HFFc6 (cell line): ENCODE measurements at regions not wholly inside any gene's neighbourhood (a gene's known extent, or its start where the extent isn't known, plus 50 kb on each side); places are given as distances from the start of the nearest gene placed in this dataset.

Experiments
- DNase-seq: peaks from one replicate; pipeline ENCODE4 v3.0.0-alpha.2; 2018
- H3K27ac Mint-ChIP-seq: 2 replicates; pipeline ENCODE4 v1.8.0; 2020; ENCODE audit warnings: mild to moderate bottlenecking, mixed read lengths
- H3K27me3 Mint-ChIP-seq: 2 replicates; pipeline ENCODE4 v1.8.0; 2021; ENCODE audit warnings: mild to moderate bottlenecking, moderate library complexity, mixed read lengths; ENCODE audit not compliant: insufficient read depth
- H3K36me3 Mint-ChIP-seq: 2 replicates; pipeline ENCODE4 v1.8.0; 2021; ENCODE audit warnings: low read depth, mixed read lengths
- H3K4me1 Mint-ChIP-seq: 2 replicates; pipeline ENCODE4 v1.8.0; 2020; ENCODE audit warnings: low read depth, mixed read lengths
- H3K4me3 Mint-ChIP-seq: 2 replicates; pipeline ENCODE4 v1.8.0; 2020; ENCODE audit warnings: mild to moderate bottlenecking, moderate library complexity, mixed read lengths
- H3K9me3 Mint-ChIP-seq: 2 replicates; pipeline ENCODE4 v1.8.0; 2020; ENCODE audit warnings: mild to moderate bottlenecking, mixed read lengths
- TF ChIP-seq, protein P1 (sequence below): fragments of 200-600 bp; sonication (generic); IDR thresholded peaks from 2 replicates; pipeline ENCODE4 v1.5.0; 2021; ENCODE audit warnings: antibody characterized with exemption, mild to moderate bottlenecking

DNA sequence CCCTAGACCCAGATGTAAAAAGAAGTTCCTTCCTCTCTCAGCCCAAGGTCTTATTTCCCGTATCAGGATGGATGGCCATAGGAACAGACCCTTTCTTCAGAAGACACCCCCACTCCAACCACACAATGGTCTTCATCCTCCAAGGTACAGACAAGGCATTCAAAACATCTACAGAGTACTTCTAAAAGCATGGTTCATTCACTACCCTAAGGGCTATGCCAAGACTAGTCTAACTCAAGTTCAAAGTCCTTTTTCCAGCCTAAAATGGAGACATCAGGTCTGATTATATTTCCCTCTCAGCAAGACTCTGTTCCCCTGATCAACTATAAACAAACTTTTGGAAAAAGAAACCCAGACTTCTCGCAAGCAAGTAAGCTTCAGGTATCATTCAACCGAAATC, 388.9 kb downstream of the NPIPA8 start:
- peaks cover 9% of the 10 kb centered on the region for H3K27me3 Mint-ChIP-seq
- DNase-seq = no peak
- H3K4me3 Mint-ChIP-seq = no peak overlapping the region
- TF ChIP-seq, protein P1, sequence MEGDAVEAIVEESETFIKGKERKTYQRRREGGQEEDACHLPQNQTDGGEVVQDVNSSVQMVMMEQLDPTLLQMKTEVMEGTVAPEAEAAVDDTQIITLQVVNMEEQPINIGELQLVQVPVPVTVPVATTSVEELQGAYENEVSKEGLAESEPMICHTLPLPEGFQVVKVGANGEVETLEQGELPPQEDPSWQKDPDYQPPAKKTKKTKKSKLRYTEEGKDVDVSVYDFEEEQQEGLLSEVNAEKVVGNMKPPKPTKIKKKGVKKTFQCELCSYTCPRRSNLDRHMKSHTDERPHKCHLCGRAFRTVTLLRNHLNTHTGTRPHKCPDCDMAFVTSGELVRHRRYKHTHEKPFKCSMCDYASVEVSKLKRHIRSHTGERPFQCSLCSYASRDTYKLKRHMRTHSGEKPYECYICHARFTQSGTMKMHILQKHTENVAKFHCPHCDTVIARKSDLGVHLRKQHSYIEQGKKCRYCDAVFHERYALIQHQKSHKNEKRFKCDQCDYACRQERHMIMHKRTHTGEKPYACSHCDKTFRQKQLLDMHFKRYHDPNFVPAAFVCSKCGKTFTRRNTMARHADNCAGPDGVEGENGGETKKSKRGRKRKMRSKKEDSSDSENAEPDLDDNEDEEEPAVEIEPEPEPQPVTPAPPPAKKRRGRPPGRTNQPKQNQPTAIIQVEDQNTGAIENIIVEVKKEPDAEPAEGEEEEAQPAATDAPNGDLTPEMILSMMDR = no peak
- peaks cover 11% of the 10 kb centered on the region for H3K4me1 Mint-ChIP-seq
- no peak overlapping the region for H3K27ac Mint-ChIP-seq
- H3K36me3 Mint-ChIP-seq = no peaks in the 10 kb centered on the region
- H3K9me3 Mint-ChIP-seq = no peaks in the 10 kb centered on the region

DNA sequence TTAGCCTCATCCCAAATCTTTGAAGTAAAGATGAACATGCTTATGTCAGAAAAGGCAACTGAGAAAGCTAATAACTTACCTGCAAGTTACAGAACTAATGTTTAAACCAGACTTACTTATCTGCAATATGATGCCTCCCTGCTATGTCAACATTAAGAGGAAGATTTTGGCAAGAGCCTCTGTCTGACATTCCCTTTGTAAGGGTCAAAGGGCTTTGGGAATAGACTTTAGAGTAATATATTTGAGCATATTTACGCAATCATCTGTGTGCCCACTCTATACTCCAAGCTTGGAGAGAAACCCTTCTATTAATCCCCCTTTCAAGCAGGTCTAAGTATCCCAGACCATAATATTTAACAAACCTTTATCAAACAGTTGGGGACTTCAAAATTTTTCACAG, 389.4 kb downstream of the NPIPA8 start:
- no peak for DNase-seq
- H3K4me1 Mint-ChIP-seq = peaks cover 11% of the 10 kb centered on the region
- H3K27ac Mint-ChIP-seq = no peak overlapping the region
- no peak overlapping the region for H3K4me3 Mint-ChIP-seq
- no peaks in the 10 kb centered on the region for H3K9me3 Mint-ChIP-seq
- H3K36me3 Mint-ChIP-seq = no peaks in the 10 kb centered on the region
- peaks cover 9% of the 10 kb centered on the region for H3K27me3 Mint-ChIP-seq
- TF ChIP-seq, protein P1 = no peak

DNA sequence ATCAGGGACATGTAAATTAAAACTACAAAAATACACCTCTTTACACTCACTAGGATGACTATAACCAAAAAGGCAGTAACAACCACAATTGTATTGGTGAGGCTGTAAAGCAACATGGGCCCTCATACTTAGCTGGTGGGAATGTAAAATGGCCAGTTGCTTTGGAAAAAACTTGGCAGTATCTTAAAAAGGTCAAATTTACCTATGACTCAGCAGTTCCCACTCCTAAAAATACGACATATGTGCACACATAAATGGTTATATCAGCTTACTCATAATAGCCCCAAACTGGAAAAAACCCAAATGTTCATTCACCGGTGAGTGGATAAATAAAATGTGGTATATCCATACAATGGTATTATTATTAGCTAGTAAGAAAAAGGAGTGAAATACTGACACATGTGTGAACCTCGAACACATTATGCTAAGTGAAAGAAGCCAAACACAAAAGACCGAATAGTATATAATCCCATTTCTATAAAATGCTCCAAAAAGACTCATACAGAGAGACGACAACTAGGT, 391.4 kb downstream of the NPIPA8 start:
- no peak overlapping the region for H3K27ac Mint-ChIP-seq
- H3K9me3 Mint-ChIP-seq = no peaks in the 10 kb centered on the region
- no peaks in the 10 kb centered on the region for H3K36me3 Mint-ChIP-seq
- DNase-seq = no peak
- H3K27me3 Mint-ChIP-seq = peaks cover 9% of the 10 kb centered on the region
- TF ChIP-seq, protein P1 = no peak
- no peak overlapping the region for H3K4me3 Mint-ChIP-seq
- H3K4me1 Mint-ChIP-seq = no peaks in the 10 kb centered on the region

DNA sequence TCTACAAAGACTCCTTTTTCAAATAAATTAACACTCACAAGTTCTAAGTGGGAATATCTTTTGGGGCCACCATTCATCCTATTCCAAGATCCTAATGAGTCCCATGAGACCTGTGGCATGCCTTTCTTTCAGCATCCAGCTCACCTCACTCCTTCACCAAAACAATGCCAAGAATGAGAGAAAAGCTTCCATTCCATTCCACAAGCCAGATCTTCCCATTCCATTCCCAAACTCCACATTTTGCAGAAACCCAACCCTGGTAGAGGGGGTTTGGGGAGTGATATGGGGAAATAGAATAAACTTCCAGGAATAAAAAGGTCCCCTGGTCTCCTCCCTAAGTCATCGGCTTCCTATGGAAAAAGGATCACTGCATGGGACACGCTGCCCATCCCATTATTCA, 392.2 kb downstream of the NPIPA8 start:
- Mint-ChIP-seq H3K27ac (no peak overlapping the region), H3K9me3 (no peaks in the 10 kb centered on the region), H3K4me1 (no peaks in the 10 kb centered on the region), H3K27me3 (peaks cover 10% of the 10 kb centered on the region), H3K4me3 (no peak overlapping the region), H3K36me3 (no peaks in the 10 kb centered on the region)
- DNase-seq = no peak
- TF ChIP-seq, protein P1 = no peak

DNA sequence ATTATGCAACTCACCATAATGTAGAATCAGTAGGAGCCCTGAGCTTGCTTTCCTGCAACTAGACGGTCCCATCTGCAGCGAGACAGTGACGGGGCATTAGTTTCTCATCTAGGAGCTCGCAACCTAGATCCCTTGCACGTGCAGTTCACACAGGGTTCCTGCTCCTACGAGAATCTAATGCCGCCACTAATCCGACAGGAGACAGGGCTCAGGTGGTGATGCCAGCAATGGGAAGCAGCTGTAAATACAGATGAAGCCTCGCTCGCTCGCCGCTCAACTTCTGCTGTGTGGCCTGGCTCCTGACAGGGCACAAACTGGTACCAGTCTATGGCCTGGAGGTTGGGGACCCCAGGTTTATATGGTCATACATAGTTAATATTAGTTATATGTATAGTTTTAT, 394.5 kb downstream of the NPIPA8 start:
- TF ChIP-seq, protein P1 = no peak
- no peaks in the 10 kb centered on the region for H3K9me3 Mint-ChIP-seq

More for the DNA sequence above, 394.5 kb downstream of the NPIPA8 start:
- H3K36me3 Mint-ChIP-seq = no peaks in the 10 kb centered on the region
- H3K4me1 Mint-ChIP-seq = no peaks in the 10 kb centered on the region
- H3K4me3 Mint-ChIP-seq = no peak overlapping the region
- H3K27me3 Mint-ChIP-seq = peaks cover 10% of the 10 kb centered on the region
- no peak overlapping the region for H3K27ac Mint-ChIP-seq
- no peak for DNase-seq
